SIG-M5 treated with dmso at 0.1 percent for 504 hours (cell line): ENCODE measurements at regions not wholly inside any gene's neighbourhood (a gene's known extent, or its start where the extent isn't known, plus 50 kb on each side); places are given as distances from the start of the nearest gene placed in this dataset.
"Not testable (repeated sequence)": the region's sequence is repeated elsewhere in the genome, so short reads cannot be mapped to it uniquely, and the experiment has no call there.

Experiments used
- DNase-seq: peaks from one replicate; lab custom pipeline; 2025; ENCODE audit not compliant: unreplicated experiment; lab: John Stamatoyannopoulos, UW

- not testable (repeated sequence) for DNase-seq
Observed at GRCh38 chr12:25341877-25342276, 91.1 kb upstream of the KRAS start.

GRCh38 chr12:25337916-25338315, 87.2 kb upstream of the KRAS start:
- no peak for DNase-seq

GRCh38 chr12:25332143-25332542, 81.4 kb upstream of the KRAS start:
- DNase-seq, result no peak

GRCh38 chr12:25328072-25328712, 77.5 kb upstream of the KRAS start:
- DNase-seq, result peak; percentile 31

GRCh38 chr12:25327321-25327720, 76.6 kb upstream of the KRAS start:
- DNase-seq, result no peak

- DNase-seq, result no peak
Observed at GRCh38 chr12:25326326-25326725, 75.6 kb upstream of the KRAS start.

GRCh38 chr12:25324861-25325260, 74.1 kb upstream of the KRAS start:
- DNase-seq, result no peak

- DNase-seq, result no peak
Observed at GRCh38 chr12:25323581-25323982, 72.9 kb upstream of the KRAS start.

- no peak for DNase-seq
Observed at GRCh38 chr12:25322918-25323531, 72.3 kb upstream of the KRAS start.

GRCh38 chr12:25322351-25322750, 71.6 kb upstream of the KRAS start:
- no peak for DNase-seq

GRCh38 chr12:25321772-25322171, 71.0 kb upstream of the KRAS start:
- DNase-seq, result no peak

- DNase-seq, result peak; percentile 36
Observed at GRCh38 chr12:25320123-25321006, 69.6 kb upstream of the KRAS start.

GRCh38 chr12:25319233-25319984, 68.7 kb upstream of the KRAS start:
- no peak for DNase-seq

- no peak for DNase-seq
Observed at GRCh38 chr12:25317553-25317952, 66.8 kb upstream of the KRAS start.

GRCh38 chr12:25315388-25315787, 64.7 kb upstream of the KRAS start:
- DNase-seq, result no peak

- not testable (repeated sequence) for DNase-seq
Observed at GRCh38 chr12:25313266-25313990, 62.7 kb upstream of the KRAS start.

GRCh38 chr12:25311506-25311905, 60.8 kb upstream of the KRAS start:
- DNase-seq, result no peak

GRCh38 chr12:25310071-25310470, 59.3 kb upstream of the KRAS start:
- DNase-seq, result not testable (repeated sequence)

GRCh38 chr12:25308756-25309155, 58.0 kb upstream of the KRAS start:
- DNase-seq, result no peak

GRCh38 chr12:25307818-25308217, 57.1 kb upstream of the KRAS start:
- no peak for DNase-seq

- DNase-seq, result no peak
Observed at GRCh38 chr12:25301798-25302197, 51.1 kb upstream of the KRAS start.
